Neural progenitor cell (in vitro differentiated cells): ENCODE measurements at regions not wholly inside any gene's neighbourhood (a gene's known extent, or its start where the extent isn't known, plus 50 kb on each side); places are given as distances from the start of the nearest gene placed in this dataset.

ENCODE experiments used
- DNase-seq: peaks from one replicate; pipeline ENCODE4 v3.0.0-alpha.2; 2016; ENCODE audit warnings: low spot score
- H2AFZ ChIP-seq: fragments of 200-600 bp; sonication (generic); replicated peaks from 2 replicates; pipeline ENCODE4 v1.6.1; 2016; ENCODE audit warnings: antibody characterized with exemption
- H3F3A ChIP-seq: fragments of 200-600 bp; sonication (generic); 2 replicates; pipeline ENCODE4 v1.6.1; 2016; ENCODE audit warnings: antibody characterized with exemption, low read depth
- H3K27ac ChIP-seq: fragments of 200-600 bp; sonication (generic); 2 replicates; pipeline ENCODE4 v1.5.1; 2016; ENCODE audit warnings: mild to moderate bottlenecking
- H3K27me3 ChIP-seq: fragments of 200-600 bp; sonication (generic); 2 replicates; pipeline ENCODE4 v1.6.1; 2016; ENCODE audit warnings: mild to moderate bottlenecking, moderate library complexity
- H3K36me3 ChIP-seq: fragments of 200-600 bp; sonication (generic); 2 replicates; pipeline ENCODE4 v1.5.1; 2016
- H3K4me1 ChIP-seq: fragments of 200-600 bp; sonication (generic); 2 replicates; pipeline ENCODE4 v1.6.1; 2016; ENCODE audit warnings: mixed run types
- H3K4me2 ChIP-seq: fragments of 200-600 bp; sonication (generic); 2 replicates; pipeline ENCODE4 v1.6.1; 2016
- H3K4me3 ChIP-seq: fragments of 200-600 bp; sonication (generic); 2 replicates; pipeline ENCODE4 v1.5.1; 2016
- H3K79me2 ChIP-seq: fragments of 200-600 bp; sonication (generic); 2 replicates; pipeline ENCODE4 v1.6.1; 2016; ENCODE audit warnings: low read depth
- H3K9ac ChIP-seq: fragments of 200-600 bp; sonication (generic); 2 replicates; pipeline ENCODE4 v1.6.1; 2016
- H3K9me3 ChIP-seq: fragments of 200-600 bp; sonication (generic); 2 replicates; pipeline ENCODE4 v1.5.1; 2016; ENCODE audit warnings: low read depth
- H4K20me1 ChIP-seq: fragments of 200-600 bp; sonication (generic); 2 replicates; pipeline ENCODE4 v1.6.1; 2016; ENCODE audit warnings: low read depth
- H3K27ac Mint-ChIP-seq: 3 replicates; pipeline ENCODE4 v1.8.0; 2021; ENCODE audit warnings: mixed read lengths
- H3K27me3 Mint-ChIP-seq: 2 replicates; pipeline ENCODE4 v1.8.0; 2022; ENCODE audit warnings: low read depth, mild to moderate bottlenecking, inconsistent platforms, moderate library complexity, mixed read lengths; ENCODE audit not compliant: insufficient read depth
- H3K36me3 Mint-ChIP-seq: 3 replicates; pipeline ENCODE4 v1.8.0; 2021; ENCODE audit warnings: mixed read lengths
- H3K4me1 Mint-ChIP-seq: 3 replicates; pipeline ENCODE4 v1.8.0; 2021; ENCODE audit warnings: mixed read lengths
- H3K4me3 Mint-ChIP-seq: 3 replicates; pipeline ENCODE4 v1.8.0; 2021; ENCODE audit warnings: mild to moderate bottlenecking, moderate library complexity, mixed read lengths
- H3K9me3 Mint-ChIP-seq: 3 replicates; pipeline ENCODE4 v1.8.0; 2020; ENCODE audit warnings: mixed read lengths
- EZH2 ChIP-seq: fragments of 200-600 bp; sonication (generic); IDR thresholded peaks from 2 replicates; pipeline ENCODE4 v1.6.1; 2017; ENCODE audit warnings: antibody characterized with exemption, mild to moderate bottlenecking, moderate library complexity
- EZH2phosphoT487 ChIP-seq: fragments of 200-600 bp; sonication (generic); IDR thresholded peaks from 2 replicates; pipeline ENCODE4 v1.6.1; 2017; ENCODE audit warnings: antibody characterized with exemption
- TF ChIP-seq, protein P1 (sequence below): fragments of 200-600 bp; sonication (generic); IDR thresholded peaks from 2 replicates; pipeline ENCODE4 v1.5.1; 2017; ENCODE audit warnings: antibody characterized with exemption, mild to moderate bottlenecking

DNA sequence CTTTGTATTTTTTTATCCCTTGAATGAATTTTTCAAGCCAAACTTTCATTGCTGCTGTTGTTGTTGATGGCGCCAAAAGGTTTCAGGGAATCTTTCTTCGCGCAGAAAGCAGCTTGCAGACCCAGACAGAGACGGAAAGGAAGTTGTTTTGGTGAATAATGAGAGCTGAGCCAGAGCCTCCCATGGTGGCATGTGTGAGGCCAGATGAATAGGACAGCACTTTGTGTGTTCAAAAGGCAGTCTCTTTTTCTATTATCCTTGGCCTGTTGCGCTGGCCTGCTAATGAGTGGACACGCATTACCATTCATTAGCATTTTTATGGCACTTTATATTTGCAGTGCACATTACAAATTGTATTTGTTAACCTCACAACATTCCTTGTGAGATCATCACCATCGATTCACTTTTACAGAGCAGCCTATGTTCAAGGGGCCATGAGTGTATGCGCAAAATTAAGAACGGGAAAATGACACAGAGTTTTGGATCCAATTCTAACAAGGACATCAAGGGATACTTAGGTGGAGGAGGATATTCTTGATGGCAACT is 754.7 kb downstream of the BCL11A start:
- Histone ChIP-seq H3K79me2 (no peaks in the 10 kb centered on the region), H2AFZ (no peak overlapping the region), H3F3A (no peaks in the 10 kb centered on the region), H3K27me3 (no peaks in the 10 kb centered on the region), H4K20me1 (no peaks in the 10 kb centered on the region), H3K4me3 (no peak overlapping the region), H3K27ac (no peak overlapping the region), H3K36me3 (no peaks in the 10 kb centered on the region), H3K4me1 (peaks cover 10% of the 10 kb centered on the region), H3K9me3 (peaks cover 4% of the 10 kb centered on the region), H3K9ac (no peak overlapping the region), H3K4me2 (no peak overlapping the region)
- Mint-ChIP-seq H3K4me3 (no peak overlapping the region), H3K27me3 (no peaks in the 10 kb centered on the region), H3K4me1 (peaks cover 9% of the 10 kb centered on the region), H3K27ac (no peak overlapping the region), H3K9me3 (peaks cover 4% of the 10 kb centered on the region), H3K36me3 (no peaks in the 10 kb centered on the region)
- no peak for TF ChIP-seq EZH2
- no peak for TF ChIP-seq EZH2phosphoT487
- TF ChIP-seq, protein P1, sequence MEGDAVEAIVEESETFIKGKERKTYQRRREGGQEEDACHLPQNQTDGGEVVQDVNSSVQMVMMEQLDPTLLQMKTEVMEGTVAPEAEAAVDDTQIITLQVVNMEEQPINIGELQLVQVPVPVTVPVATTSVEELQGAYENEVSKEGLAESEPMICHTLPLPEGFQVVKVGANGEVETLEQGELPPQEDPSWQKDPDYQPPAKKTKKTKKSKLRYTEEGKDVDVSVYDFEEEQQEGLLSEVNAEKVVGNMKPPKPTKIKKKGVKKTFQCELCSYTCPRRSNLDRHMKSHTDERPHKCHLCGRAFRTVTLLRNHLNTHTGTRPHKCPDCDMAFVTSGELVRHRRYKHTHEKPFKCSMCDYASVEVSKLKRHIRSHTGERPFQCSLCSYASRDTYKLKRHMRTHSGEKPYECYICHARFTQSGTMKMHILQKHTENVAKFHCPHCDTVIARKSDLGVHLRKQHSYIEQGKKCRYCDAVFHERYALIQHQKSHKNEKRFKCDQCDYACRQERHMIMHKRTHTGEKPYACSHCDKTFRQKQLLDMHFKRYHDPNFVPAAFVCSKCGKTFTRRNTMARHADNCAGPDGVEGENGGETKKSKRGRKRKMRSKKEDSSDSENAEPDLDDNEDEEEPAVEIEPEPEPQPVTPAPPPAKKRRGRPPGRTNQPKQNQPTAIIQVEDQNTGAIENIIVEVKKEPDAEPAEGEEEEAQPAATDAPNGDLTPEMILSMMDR, result no peak
- peak; percentile 33 for DNase-seq

DNA sequence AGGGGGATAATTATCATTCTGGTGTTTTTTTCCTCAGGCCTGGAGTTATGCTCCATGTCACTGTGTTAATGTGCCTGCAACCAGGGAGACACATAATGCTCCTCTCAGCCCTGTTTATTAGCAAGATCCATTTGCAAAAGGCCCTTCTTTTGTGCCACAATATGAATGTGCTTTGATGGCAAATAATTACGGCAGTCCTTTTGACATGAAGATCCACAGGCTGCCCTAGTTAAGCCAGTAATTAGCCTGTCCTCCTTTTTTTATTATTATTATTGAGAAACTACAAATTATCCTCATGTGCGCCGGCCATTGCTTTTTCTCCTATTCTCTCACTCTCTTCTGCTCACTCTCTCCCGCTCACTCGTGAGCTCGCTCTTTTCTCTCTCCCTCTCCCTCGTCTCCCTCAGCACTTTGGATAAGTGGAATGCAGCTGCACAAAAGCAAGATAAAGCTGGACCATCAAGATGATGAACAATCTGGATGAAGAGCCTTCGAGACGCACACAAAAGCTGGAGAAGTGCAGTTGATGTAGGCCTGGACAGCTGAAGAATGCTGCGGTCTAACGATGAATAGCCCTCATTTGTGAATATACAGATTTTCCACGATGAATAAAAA is 762.3 kb downstream of the BCL11A start:
- DNase-seq, result no peak
- peaks cover 5% of the 10 kb centered on the region for H3K4me1 Mint-ChIP-seq
- H3K4me2 ChIP-seq, result no peak overlapping the region
- no peaks in the 10 kb centered on the region for H3K27me3 Mint-ChIP-seq
- H3K4me3 Mint-ChIP-seq, result no peak overlapping the region
- H3K79me2 ChIP-seq, result no peaks in the 10 kb centered on the region
- H3K27me3 ChIP-seq, result no peaks in the 10 kb centered on the region
- H3K4me1 ChIP-seq, result no peaks in the 10 kb centered on the region
- H3K9me3 ChIP-seq, result peaks cover 4% of the 10 kb centered on the region
- no peak overlapping the region for H3K4me3 ChIP-seq
- no peaks in the 10 kb centered on the region for H4K20me1 ChIP-seq
- H2AFZ ChIP-seq, result no peak overlapping the region
- H3K9ac ChIP-seq, result no peak overlapping the region
- H3K27ac Mint-ChIP-seq, result no peak overlapping the region
- no peaks in the 10 kb centered on the region for H3K36me3 Mint-ChIP-seq
- H3K27ac ChIP-seq, result no peak overlapping the region
- H3K9me3 Mint-ChIP-seq, result peaks cover 2% of the 10 kb centered on the region
- TF ChIP-seq EZH2 (no peak), EZH2phosphoT487 (no peak)
- TF ChIP-seq, protein P1, result no peak
- no peaks in the 10 kb centered on the region for H3K36me3 ChIP-seq
- H3F3A ChIP-seq, result no peaks in the 10 kb centered on the region

DNA sequence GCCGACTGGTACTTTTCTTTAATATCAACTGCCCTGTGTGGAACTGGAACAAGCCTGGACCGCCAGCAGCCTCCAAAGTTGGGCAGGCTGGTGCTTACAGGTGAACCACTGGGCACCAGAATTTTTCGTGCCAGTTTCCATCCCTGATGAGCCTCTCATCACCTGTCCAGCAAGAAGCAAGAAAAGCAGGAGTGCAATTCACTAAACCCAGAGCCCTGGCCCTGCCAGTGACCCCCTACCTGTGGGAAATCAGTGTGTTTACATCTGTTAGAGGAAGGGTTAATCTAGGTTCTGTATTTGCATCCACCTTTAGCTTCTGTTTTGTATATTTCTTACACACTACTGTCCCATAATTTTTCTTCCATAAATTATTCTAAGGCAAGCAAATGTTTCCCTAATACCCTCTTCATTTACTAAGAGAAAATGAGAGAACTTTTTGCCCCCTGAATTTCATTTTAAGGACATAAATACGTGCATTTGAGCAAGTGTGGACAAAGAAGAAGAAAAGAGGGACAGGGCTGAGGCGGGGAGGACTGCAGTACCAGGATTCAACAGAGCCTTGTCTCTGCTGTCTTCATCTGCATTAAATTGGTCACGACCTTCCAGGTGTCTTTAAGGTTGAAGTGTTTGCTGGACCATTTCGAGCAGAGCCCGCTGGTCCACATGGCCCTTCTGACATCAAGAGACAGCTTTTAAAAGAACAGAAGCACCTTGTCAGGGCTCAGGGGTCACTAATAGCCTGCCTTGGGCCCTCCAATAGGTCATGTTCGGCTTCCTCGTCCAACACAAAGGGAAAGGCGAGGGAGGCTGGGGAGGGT is 763.1 kb downstream of the BCL11A start:
- H3K9ac ChIP-seq, result no peak overlapping the region
- no peaks in the 10 kb centered on the region for H3K27me3 Mint-ChIP-seq

More for the DNA sequence above, 763.1 kb downstream of the BCL11A start:
- no peaks in the 10 kb centered on the region for H3K36me3 ChIP-seq
- H3K4me3 Mint-ChIP-seq, result no peak overlapping the region
- H2AFZ ChIP-seq, result no peak overlapping the region
- H3K4me3 ChIP-seq, result no peak overlapping the region
- H3K4me1 Mint-ChIP-seq, result peaks cover 5% of the 10 kb centered on the region
- no peak overlapping the region for H3K4me2 ChIP-seq
- H3K27ac Mint-ChIP-seq, result no peak overlapping the region
- no peak for DNase-seq
- H4K20me1 ChIP-seq, result no peaks in the 10 kb centered on the region
- TF ChIP-seq, protein P1, result no peak
- TF ChIP-seq EZH2 (no peak), EZH2phosphoT487 (no peak)
- no peaks in the 10 kb centered on the region for H3F3A ChIP-seq
- H3K27ac ChIP-seq, result no peak overlapping the region
- H3K79me2 ChIP-seq, result no peaks in the 10 kb centered on the region
- no peaks in the 10 kb centered on the region for H3K36me3 Mint-ChIP-seq
- H3K9me3 ChIP-seq, result peaks cover 4% of the 10 kb centered on the region
- H3K9me3 Mint-ChIP-seq, result peaks cover 2% of the 10 kb centered on the region
- H3K27me3 ChIP-seq, result no peaks in the 10 kb centered on the region
- H3K4me1 ChIP-seq, result no peaks in the 10 kb centered on the region
